ENCODE measurements at regions not wholly inside any gene's neighbourhood (a gene's known extent, or its start where the extent isn't known, plus 50 kb on each side); places are given as distances from the start of the nearest gene placed in this dataset.

GRCh38 chr4:66416425-66416824 is 746.1 kb upstream of the EPHA5 start:
- TF ChIP-seq, protein P1, sequence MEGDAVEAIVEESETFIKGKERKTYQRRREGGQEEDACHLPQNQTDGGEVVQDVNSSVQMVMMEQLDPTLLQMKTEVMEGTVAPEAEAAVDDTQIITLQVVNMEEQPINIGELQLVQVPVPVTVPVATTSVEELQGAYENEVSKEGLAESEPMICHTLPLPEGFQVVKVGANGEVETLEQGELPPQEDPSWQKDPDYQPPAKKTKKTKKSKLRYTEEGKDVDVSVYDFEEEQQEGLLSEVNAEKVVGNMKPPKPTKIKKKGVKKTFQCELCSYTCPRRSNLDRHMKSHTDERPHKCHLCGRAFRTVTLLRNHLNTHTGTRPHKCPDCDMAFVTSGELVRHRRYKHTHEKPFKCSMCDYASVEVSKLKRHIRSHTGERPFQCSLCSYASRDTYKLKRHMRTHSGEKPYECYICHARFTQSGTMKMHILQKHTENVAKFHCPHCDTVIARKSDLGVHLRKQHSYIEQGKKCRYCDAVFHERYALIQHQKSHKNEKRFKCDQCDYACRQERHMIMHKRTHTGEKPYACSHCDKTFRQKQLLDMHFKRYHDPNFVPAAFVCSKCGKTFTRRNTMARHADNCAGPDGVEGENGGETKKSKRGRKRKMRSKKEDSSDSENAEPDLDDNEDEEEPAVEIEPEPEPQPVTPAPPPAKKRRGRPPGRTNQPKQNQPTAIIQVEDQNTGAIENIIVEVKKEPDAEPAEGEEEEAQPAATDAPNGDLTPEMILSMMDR (IDR thresholded peaks at IDR 0.05; ENCODE audit: insufficient read depth, low read depth, low read length), result no peak
- no peak for TF ChIP-seq EZH2 (IDR thresholded peaks at IDR 0.05; ENCODE audit: insufficient read depth, low read length)

Data from astrocyte (in vitro differentiated cells and primary cell).